HG02678 (cell line): ENCODE measurements at regions not wholly inside any gene's neighbourhood (a gene's known extent, or its start where the extent isn't known, plus 50 kb on each side); places are given as distances from the start of the nearest gene placed in this dataset.

Experiments used
- ATAC-seq: cut with Tn5 transposase; IDR thresholded peaks from one replicate; pipeline ENCODE4 v1.9.1; 2021; ENCODE audit warnings: mild to moderate bottlenecking, moderate library complexity; ENCODE audit not compliant: unreplicated experiment

- ATAC-seq = no peak
These were observed 112.4 kb upstream of the APC start for GRCh38 chr5:112625246-112625645.

DNA sequence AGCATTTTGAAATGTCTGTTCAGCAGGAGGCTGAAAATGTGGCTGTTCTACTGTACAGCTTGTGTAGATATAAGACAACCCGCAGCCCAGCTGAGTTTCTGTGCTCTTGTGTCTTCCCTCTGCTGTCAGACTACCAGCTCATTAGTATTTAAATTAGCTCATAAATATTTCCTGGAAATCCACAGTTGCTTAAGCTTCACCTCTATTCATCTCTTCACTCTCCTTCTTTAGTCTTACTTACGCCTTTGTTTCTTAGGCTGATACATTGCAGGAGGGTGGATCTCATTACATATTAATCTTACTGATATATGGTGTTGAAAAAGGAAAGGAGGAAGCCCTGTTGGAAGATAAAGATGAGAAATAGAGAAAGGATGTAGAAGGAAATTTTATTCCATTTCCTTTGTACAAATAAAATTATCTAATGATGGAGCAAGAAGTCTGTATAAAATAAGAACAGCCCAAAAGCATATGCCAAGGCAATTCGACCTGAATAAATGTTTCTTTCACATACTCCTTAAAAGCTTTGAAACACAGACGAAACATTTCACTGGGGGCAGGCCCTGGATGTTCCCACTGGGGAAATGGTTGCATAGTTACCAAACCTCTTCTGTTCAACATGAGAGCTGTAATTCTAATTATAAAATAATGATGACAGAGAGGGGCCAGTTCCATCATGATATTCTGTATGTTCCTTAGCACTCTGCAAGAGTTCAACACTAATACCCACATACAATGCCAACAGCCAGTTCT, 111.8 kb upstream of the APC start:
- no peak for ATAC-seq

DNA sequence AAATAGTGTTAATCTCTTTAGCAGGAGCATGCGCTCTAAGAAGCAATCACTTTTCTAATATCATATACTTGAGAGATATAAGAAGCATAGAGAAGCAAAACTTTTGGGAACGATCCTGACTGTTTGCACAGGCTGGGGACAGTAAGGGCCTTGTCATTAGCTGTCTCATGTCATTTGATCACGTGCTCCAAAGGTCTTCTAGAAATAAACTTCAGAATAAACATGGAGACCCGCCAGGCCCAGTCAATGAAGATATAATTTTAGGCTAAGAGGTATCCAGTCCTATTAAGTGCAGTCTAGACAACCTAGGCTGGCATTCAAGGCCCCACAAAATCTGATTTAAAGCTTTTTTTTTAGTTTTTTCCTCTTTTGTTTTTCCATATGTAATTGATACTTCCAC, 111.0 kb upstream of the APC start:
- ATAC-seq = no peak

- ATAC-seq = no peak
These were observed 109.3 kb upstream of the APC start for GRCh38 chr5:112628214-112628980.

GRCh38 chr5:112630246-112631009, 107.3 kb upstream of the APC start:
- no peak for ATAC-seq

- no peak for ATAC-seq
These were observed 103.5 kb upstream of the APC start for GRCh38 chr5:112634166-112634565.

DNA sequence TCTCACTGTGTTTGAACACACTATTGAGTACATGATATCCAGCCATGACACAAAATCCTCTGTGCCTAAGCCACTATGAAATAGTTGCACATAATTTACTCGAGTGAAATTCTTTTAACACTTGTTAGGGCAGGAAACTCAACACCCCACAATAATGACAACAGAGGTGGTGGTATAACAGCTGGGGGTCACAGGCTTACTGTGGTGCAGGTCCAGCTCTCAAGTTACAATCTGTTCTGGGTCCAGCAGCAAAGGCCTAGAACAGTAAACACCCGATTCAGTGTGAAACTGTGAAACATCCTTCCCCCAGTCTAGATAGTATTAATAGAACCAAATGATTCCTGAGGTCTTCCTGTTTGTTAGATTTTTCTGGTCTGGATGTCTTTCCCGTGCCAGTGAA, 102.9 kb upstream of the APC start:
- no peak for ATAC-seq

- ATAC-seq = no peak
These were observed 102.4 kb upstream of the APC start for GRCh38 chr5:112635276-112635675.

GRCh38 chr5:112635771-112636731, 101.6 kb upstream of the APC start:
- ATAC-seq = no peak

GRCh38 chr5:112636751-112637150, 100.9 kb upstream of the APC start:
- no peak for ATAC-seq

DNA sequence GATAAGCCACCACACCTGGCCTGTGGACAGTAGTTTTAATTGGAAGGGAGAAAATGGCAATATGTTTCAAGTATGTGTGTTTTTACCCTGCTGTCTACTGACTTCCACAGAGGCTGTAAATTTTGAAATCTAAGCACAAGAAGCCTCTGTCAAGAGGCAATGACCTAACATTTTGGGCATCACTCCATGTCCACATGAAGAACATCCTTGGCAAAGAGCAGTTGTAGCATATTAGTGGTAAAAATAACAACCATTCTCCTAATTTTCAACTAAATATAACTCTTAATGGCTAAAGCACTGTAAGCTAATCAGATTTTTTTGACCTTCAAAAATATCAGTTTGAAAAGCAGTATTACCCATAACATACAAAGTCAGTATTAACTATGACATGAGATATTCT, 100.3 kb upstream of the APC start:
- ATAC-seq = no peak

DNA sequence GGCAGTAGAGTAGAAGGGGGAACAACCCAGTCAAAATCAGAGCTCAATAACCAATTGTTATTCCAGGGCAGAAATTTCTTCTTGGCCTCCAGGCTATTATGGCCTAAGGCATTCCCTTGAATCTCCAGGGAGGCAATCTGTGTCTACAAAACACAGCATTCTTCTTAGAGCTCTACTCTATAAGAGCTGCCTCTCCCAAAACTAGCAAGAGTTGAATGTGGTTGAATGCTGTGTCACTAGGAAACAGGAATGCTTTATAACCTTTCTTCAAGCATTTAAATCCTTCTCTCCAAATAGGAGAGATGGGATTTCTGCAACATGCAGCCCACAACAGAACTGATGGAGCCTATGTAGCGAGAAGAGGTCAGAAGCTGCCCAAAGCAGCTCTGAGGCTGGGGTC, 97.1 kb upstream of the APC start:
- ATAC-seq = no peak

GRCh38 chr5:112641515-112642110, 96.1 kb upstream of the APC start:
- no peak for ATAC-seq

DNA sequence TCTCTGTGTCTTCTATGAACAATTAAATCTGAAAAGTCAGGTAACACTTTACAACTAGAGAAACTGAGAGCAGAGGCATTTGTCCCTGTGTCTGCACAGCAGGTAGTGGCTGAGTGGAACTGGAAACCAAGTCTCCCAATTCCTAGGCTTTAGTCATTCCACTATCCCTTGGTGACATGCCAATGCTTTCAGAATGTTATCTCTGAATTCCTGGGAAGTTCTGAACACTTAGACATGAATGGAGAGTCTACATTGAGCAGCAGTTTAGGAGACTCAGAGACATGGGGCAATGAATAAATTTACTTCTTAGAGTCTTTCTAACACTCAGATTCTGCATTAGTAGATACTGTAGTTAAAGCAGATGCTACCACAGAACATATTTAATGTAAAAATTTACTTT, 94.8 kb upstream of the APC start:
- no peak for ATAC-seq

GRCh38 chr5:112643339-112643971, 94.2 kb upstream of the APC start:
- ATAC-seq = no peak

GRCh38 chr5:112646139-112646936, 91.3 kb upstream of the APC start:
- ATAC-seq = no peak

- no peak for ATAC-seq
These were observed 90.3 kb upstream of the APC start for GRCh38 chr5:112647428-112647827.

- no peak for ATAC-seq
These were observed 89.4 kb upstream of the APC start for GRCh38 chr5:112648264-112648663.

DNA sequence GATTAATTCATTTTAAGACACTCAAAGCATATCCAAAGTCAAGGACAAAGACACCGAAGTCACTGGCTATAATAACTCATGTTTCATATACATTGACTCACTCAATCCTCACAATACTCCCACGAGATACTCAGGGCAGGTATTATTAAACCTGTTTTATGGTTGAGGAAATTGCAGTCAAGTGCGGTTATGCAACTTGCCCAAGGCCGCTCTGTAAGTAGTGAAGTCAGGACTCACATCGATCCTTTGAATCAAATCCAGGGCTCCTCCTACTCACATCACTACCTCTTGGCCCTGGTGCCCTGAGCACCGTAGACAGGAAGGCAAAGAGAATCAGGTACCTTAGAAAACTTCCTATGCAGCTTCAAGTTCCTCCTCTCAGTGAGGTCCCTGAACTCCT, 87.8 kb upstream of the APC start:
- no peak for ATAC-seq
